H9 (cell line): ENCODE measurements at regions not wholly inside any gene's neighbourhood (a gene's known extent, or its start where the extent isn't known, plus 50 kb on each side); places are given as distances from the start of the nearest gene placed in this dataset.

ENCODE experiments used
- DNase-seq: peaks from one replicate; pipeline ENCODE4 v3.0.0-alpha.2; 2017
- H2AFZ ChIP-seq: one replicate; pipeline ENCODE4 v1.6.1; 2013; ENCODE audit warnings: mild to moderate bottlenecking, low read length, control low read depth, moderate library complexity
- H2AK5ac ChIP-seq: 2 replicates; pipeline ENCODE4 v1.6.1; 2013; ENCODE audit warnings: low read length, control low read depth, mixed read lengths; ENCODE audit not compliant: insufficient read length
- H2BK120ac ChIP-seq: one replicate; pipeline ENCODE4 v1.6.1; 2013; ENCODE audit warnings: low read depth, mild to moderate bottlenecking, low read length, control low read depth, inconsistent platforms; ENCODE audit not compliant: poor library complexity, severe bottlenecking
- H2BK12ac ChIP-seq: 2 replicates; pipeline ENCODE4 v1.6.1; 2013; ENCODE audit warnings: low read length, control low read depth, mixed read lengths, low read depth; ENCODE audit not compliant: insufficient read length
- H2BK15ac ChIP-seq: 2 replicates; pipeline ENCODE4 v1.6.1; 2013; ENCODE audit warnings: low read depth, low read length, control low read depth
- H2BK20ac ChIP-seq: one replicate; pipeline ENCODE4 v1.6.1; 2013; ENCODE audit warnings: low read depth, mild to moderate bottlenecking, low read length, control low read depth, inconsistent platforms; ENCODE audit not compliant: poor library complexity, severe bottlenecking
- H2BK5ac ChIP-seq: 2 replicates; pipeline ENCODE4 v1.6.1; 2013; ENCODE audit warnings: low read length, control low read depth, mixed read lengths; ENCODE audit not compliant: insufficient read length
- H3K14ac ChIP-seq: 2 replicates; pipeline ENCODE4 v1.6.1; 2013; ENCODE audit warnings: low read length, control low read depth; ENCODE audit not compliant: insufficient read depth
- H3K18ac ChIP-seq: 2 replicates; pipeline ENCODE4 v1.6.1; 2013; ENCODE audit warnings: low read depth, mild to moderate bottlenecking, mixed read lengths, low read length, control low read depth; ENCODE audit not compliant: insufficient read length
- H3K23ac ChIP-seq: 2 replicates; pipeline ENCODE4 v1.6.1; 2013; ENCODE audit warnings: low read length, control low read depth, mixed read lengths, low read depth; ENCODE audit not compliant: insufficient read length
- H3K23me2 ChIP-seq: 2 replicates; pipeline ENCODE4 v1.6.1; 2013; ENCODE audit warnings: low read depth, mild to moderate bottlenecking, mixed read lengths, low read length, control low read depth; ENCODE audit not compliant: insufficient read length, poor library complexity, severe bottlenecking
- H3K27ac ChIP-seq: 2 replicates; pipeline ENCODE4 v1.5.1; 2013; ENCODE audit warnings: low read length, control low read depth, mixed read lengths, low read depth; ENCODE audit not compliant: insufficient read length
- H3K27me3 ChIP-seq: 2 replicates; pipeline ENCODE4 v1.6.1; 2013; ENCODE audit warnings: low read length, control low read depth, inconsistent platforms; ENCODE audit not compliant: insufficient read depth
- H3K4ac ChIP-seq: 2 replicates; pipeline ENCODE4 v1.6.1; 2013; ENCODE audit warnings: low read depth, mild to moderate bottlenecking, control low read depth, inconsistent platforms, low read length, moderate library complexity
- H3K4me1 ChIP-seq: 2 replicates; pipeline ENCODE4 v1.6.1; 2013; ENCODE audit warnings: low read length, control low read depth, inconsistent platforms; ENCODE audit not compliant: insufficient read depth
- H3K4me2 ChIP-seq: 2 replicates; pipeline ENCODE4 v1.6.1; 2013; ENCODE audit warnings: low read length, control low read depth, mixed read lengths; ENCODE audit not compliant: insufficient read length, insufficient read depth
- H3K56ac ChIP-seq: 2 replicates; pipeline ENCODE4 v1.6.1; 2013; ENCODE audit warnings: low read depth, mild to moderate bottlenecking, mixed read lengths, low read length, control low read depth; ENCODE audit not compliant: insufficient read length
- H3K79me1 ChIP-seq: 2 replicates; pipeline ENCODE4 v1.6.1; 2013; ENCODE audit warnings: low read depth, mild to moderate bottlenecking, moderate library complexity, low read length, control low read depth, inconsistent platforms; ENCODE audit not compliant: insufficient read depth, poor library complexity, severe bottlenecking
- H3K79me2 ChIP-seq: 2 replicates; pipeline ENCODE4 v1.6.1; 2013; ENCODE audit warnings: low read length, control low read depth, inconsistent platforms; ENCODE audit not compliant: insufficient read depth
- H3K9ac ChIP-seq: 2 replicates; pipeline ENCODE4 v1.6.1; 2013; ENCODE audit warnings: low read length, control low read depth, mixed read lengths; ENCODE audit not compliant: insufficient read length; ENCODE audit errors: extremely low read depth
- H3K9me3 ChIP-seq: one replicate; pipeline ENCODE4 v1.6.1; 2013; ENCODE audit warnings: low read depth, low read length, inconsistent platforms; ENCODE audit not compliant: control insufficient read depth
- H3T11ph ChIP-seq: one replicate; pipeline ENCODE4 v1.6.1; 2013; ENCODE audit warnings: mild to moderate bottlenecking, low read length, control low read depth, inconsistent platforms
- H4K20me1 ChIP-seq: one replicate; pipeline ENCODE4 v1.6.1; 2013; ENCODE audit not compliant: control insufficient read depth, insufficient read length, insufficient read depth
- H4K5ac ChIP-seq: 2 replicates; pipeline ENCODE4 v1.6.1; 2013; ENCODE audit warnings: low read depth, mild to moderate bottlenecking, mixed read lengths, low read length, control low read depth; ENCODE audit not compliant: insufficient read length
- H4K8ac ChIP-seq: replicated peaks from 2 replicates; pipeline ENCODE4 v1.6.1; 2013; ENCODE audit warnings: low read length, control low read depth, mixed read lengths, low read depth; ENCODE audit not compliant: insufficient read length
- H4K91ac ChIP-seq: 2 replicates; pipeline ENCODE4 v1.6.1; 2013; ENCODE audit warnings: low read depth, mild to moderate bottlenecking, moderate library complexity, mixed read lengths, low read length, control low read depth; ENCODE audit not compliant: insufficient read length
- H3K27ac Mint-ChIP-seq, 3 experiments: 2 replicates in 2 of 3; 3 replicates in 1 of 3; pipeline ENCODE4 v1.8.0; 2020 to 2021; ENCODE audit warnings: mixed read lengths in 3 of 3, mild to moderate bottlenecking in 1 of 3, moderate library complexity in 1 of 3
- H3K27me3 Mint-ChIP-seq: 2 replicates; pipeline ENCODE4 v1.8.0; 2021; ENCODE audit warnings: low read depth, mild to moderate bottlenecking, moderate library complexity, mixed read lengths
- H3K36me3 Mint-ChIP-seq, 3 experiments: 2 replicates in 2 of 3; 3 replicates in 1 of 3; pipeline ENCODE4 v1.8.0; 2020 to 2021; ENCODE audit warnings: low read depth in 3 of 3, mixed read lengths in 3 of 3; ENCODE audit not compliant: insufficient read depth in 1 of 3
- H3K4me1 Mint-ChIP-seq, 2 experiments: 2 replicates each; pipeline ENCODE4 v1.8.0; 2020; ENCODE audit warnings: mixed read lengths in 2 of 2
- H3K4me3 Mint-ChIP-seq, 2 experiments: 2 replicates in 1 of 2; 3 replicates in 1 of 2; pipeline ENCODE4 v1.8.0; 2020 to 2021; ENCODE audit warnings: mild to moderate bottlenecking in 2 of 2, mixed read lengths in 2 of 2, moderate library complexity in 1 of 2
- H3K9me3 Mint-ChIP-seq, 2 experiments: 2 replicates in 1 of 2; 3 replicates in 1 of 2; pipeline ENCODE4 v1.8.0; 2020; ENCODE audit warnings: mild to moderate bottlenecking in 2 of 2, mixed read lengths in 2 of 2, moderate library complexity in 1 of 2
- CTCF ChIP-seq: fragments of 200-600 bp; sonication (generic); conservative IDR thresholded peaks from 3 replicates; pipeline ENCODE4 v1.8.0; 2021; ENCODE audit warnings: antibody characterized with exemption, mild to moderate bottlenecking
- WGBS: extraction: QIAGEN DNeasy Blood & Tissue Kit; methylation state at CpG from one replicate; pipeline ENCODE4 v1.1.7; 2013; ENCODE audit warnings: missing lambda C conversion rate, low lambda C conversion rate, mixed read lengths; ENCODE audit not compliant: insufficient read length; ENCODE audit errors: extremely low coverage; 5-methylcytosine and 5-hydroxymethylcytosine counted together

DNA sequence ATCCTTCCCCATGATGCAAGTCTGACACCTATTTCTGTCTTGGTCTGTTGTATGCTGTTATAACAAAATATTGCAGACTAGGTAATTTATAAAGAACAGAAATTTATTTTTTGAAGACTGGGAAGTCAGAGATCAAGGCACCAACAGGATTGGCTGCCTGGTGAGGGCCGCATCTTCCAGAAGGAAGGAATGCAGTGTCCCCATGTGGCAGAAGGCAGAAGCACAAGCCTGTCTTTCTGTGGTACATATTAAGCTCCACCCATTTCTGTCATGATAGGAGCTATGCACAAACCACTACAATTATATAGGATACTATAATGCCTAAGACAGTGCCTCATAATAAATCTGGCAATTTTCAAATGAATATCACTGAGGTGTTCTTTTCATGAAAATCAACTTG lies 502.3 kb upstream of the DIAPH2 start:
- Histone ChIP-seq H2BK20ac (no peak overlapping the region), H3K18ac (no peak overlapping the region), H2AK5ac (no peak overlapping the region), H3K9me3 (no peaks in the 10 kb centered on the region), H3K56ac (no peak overlapping the region), H2BK5ac (no peak overlapping the region), H3K79me2 (no peaks in the 10 kb centered on the region), H2AFZ (no peak overlapping the region), H4K20me1 (no peaks in the 10 kb centered on the region), H3K4me2 (no peak overlapping the region), H3T11ph (no peak overlapping the region), H2BK15ac (no peak overlapping the region), H3K23me2 (no peaks in the 10 kb centered on the region), H3K14ac (no peak overlapping the region), H3K9ac (no peak overlapping the region), H4K91ac (no peak overlapping the region), H3K4ac (no peak overlapping the region), H3K4me1 (peaks cover 2% of the 10 kb centered on the region; the same call in 1 of the 2 replicates), H4K5ac (no peak overlapping the region), H3K27ac (no peak overlapping the region), H3K79me1 (no peaks in the 10 kb centered on the region), H2BK12ac (no peak overlapping the region), H3K23ac (no peak overlapping the region), H4K8ac (no peak overlapping the region), H2BK120ac (no peak overlapping the region), H3K27me3 (no peaks in the 10 kb centered on the region)
- no CpG with 5 or more reads among the region's 1 CpG for WGBS
- peaks cover 36 to 44% of the 10 kb centered on the region in 2 experiments for H3K4me1 Mint-ChIP-seq
- H3K9me3 Mint-ChIP-seq: no peaks in the 10 kb centered on the region; a peak in 1 of 5 replicates
- TF ChIP-seq CTCF: peak; percentile 95
- H3K4me3 Mint-ChIP-seq: no peak overlapping the region
- H3K36me3 Mint-ChIP-seq: no peaks in the 10 kb centered on the region
- peak; percentile 78 for DNase-seq
- H3K27me3 Mint-ChIP-seq: no peaks in the 10 kb centered on the region
- H3K27ac Mint-ChIP-seq: 0 out of 7 replicates have a peak overlapping the region, but pooled peaks of 2 of the 3 experiments have one; percentile 23 to 93
